HFFc6 (cell line): ENCODE measurements at regions not wholly inside any gene's neighbourhood (a gene's known extent, or its start where the extent isn't known, plus 50 kb on each side); places are given as distances from the start of the nearest gene placed in this dataset.
"Not testable (repeated sequence)": the region's sequence is repeated elsewhere in the genome, so short reads cannot be mapped to it uniquely, and the experiment has no call there.

Source experiments
- DNase-seq: peaks from one replicate; pipeline ENCODE4 v3.0.0-alpha.2; 2018
- H3K27ac Mint-ChIP-seq: 2 replicates; pipeline ENCODE4 v1.8.0; 2020; ENCODE audit warnings: mild to moderate bottlenecking, mixed read lengths
- H3K27me3 Mint-ChIP-seq: 2 replicates; pipeline ENCODE4 v1.8.0; 2021; ENCODE audit warnings: mild to moderate bottlenecking, moderate library complexity, mixed read lengths; ENCODE audit not compliant: insufficient read depth
- H3K36me3 Mint-ChIP-seq: 2 replicates; pipeline ENCODE4 v1.8.0; 2021; ENCODE audit warnings: low read depth, mixed read lengths
- H3K4me1 Mint-ChIP-seq: 2 replicates; pipeline ENCODE4 v1.8.0; 2020; ENCODE audit warnings: low read depth, mixed read lengths
- H3K4me3 Mint-ChIP-seq: 2 replicates; pipeline ENCODE4 v1.8.0; 2020; ENCODE audit warnings: mild to moderate bottlenecking, moderate library complexity, mixed read lengths
- H3K9me3 Mint-ChIP-seq: 2 replicates; pipeline ENCODE4 v1.8.0; 2020; ENCODE audit warnings: mild to moderate bottlenecking, mixed read lengths
- TF ChIP-seq, protein P1 (sequence below): fragments of 200-600 bp; sonication (generic); IDR thresholded peaks from 2 replicates; pipeline ENCODE4 v1.5.0; 2021; ENCODE audit warnings: antibody characterized with exemption, mild to moderate bottlenecking

DNA sequence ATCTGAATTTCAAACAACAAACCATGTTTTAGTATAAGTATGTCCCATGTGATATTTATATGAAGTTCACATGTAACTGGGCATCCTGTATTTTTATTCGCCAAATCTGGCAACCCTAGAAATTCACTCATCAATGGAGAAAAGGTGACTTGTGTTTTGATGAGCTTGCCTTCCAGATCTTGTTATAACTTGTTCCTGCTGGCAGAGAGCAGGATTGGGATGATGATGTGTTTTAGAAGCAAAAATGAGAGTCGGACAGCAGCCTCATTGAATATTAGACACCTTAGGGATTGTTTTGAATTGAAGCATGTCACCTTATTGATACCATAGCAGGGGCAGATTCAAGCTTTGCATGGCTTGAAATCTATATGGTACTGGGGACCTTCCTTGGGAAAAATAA is 85.4 kb upstream of the MED13 start:
- Mint-ChIP-seq H3K36me3 (no peaks in the 10 kb centered on the region), H3K4me1 (no peaks in the 10 kb centered on the region), H3K4me3 (no peak overlapping the region), H3K9me3 (no peaks in the 10 kb centered on the region), H3K27me3 (peaks cover 9% of the 10 kb centered on the region), H3K27ac (no peak overlapping the region)
- TF ChIP-seq, protein P1, sequence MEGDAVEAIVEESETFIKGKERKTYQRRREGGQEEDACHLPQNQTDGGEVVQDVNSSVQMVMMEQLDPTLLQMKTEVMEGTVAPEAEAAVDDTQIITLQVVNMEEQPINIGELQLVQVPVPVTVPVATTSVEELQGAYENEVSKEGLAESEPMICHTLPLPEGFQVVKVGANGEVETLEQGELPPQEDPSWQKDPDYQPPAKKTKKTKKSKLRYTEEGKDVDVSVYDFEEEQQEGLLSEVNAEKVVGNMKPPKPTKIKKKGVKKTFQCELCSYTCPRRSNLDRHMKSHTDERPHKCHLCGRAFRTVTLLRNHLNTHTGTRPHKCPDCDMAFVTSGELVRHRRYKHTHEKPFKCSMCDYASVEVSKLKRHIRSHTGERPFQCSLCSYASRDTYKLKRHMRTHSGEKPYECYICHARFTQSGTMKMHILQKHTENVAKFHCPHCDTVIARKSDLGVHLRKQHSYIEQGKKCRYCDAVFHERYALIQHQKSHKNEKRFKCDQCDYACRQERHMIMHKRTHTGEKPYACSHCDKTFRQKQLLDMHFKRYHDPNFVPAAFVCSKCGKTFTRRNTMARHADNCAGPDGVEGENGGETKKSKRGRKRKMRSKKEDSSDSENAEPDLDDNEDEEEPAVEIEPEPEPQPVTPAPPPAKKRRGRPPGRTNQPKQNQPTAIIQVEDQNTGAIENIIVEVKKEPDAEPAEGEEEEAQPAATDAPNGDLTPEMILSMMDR: no peak
- DNase-seq: no peak

DNA sequence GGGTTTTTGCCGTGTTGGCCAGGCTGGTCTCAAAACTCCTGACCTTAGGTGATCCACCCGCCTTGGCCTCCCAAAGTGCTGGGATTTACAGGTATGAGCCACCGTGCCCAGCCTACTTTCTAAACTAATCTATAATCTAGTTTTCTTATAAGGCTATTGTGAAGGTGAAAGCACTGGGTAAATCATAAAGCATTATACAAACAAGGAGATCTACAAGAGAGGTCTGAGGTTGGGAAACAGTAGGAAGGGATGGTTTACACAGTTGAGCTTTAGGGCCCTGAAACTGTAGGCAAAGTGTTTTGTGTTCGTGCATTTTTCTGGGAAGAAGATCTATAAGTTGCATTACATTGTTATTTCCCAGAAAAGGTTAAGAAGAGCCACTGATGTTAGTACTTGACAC is 84.9 kb upstream of the MED13 start:
- Mint-ChIP-seq H3K36me3 (no peaks in the 10 kb centered on the region), H3K9me3 (no peaks in the 10 kb centered on the region), H3K27ac (no peak overlapping the region), H3K4me3 (no peak overlapping the region), H3K27me3 (peaks cover 9% of the 10 kb centered on the region), H3K4me1 (no peaks in the 10 kb centered on the region)
- no peak for DNase-seq
- TF ChIP-seq, protein P1: no peak

DNA sequence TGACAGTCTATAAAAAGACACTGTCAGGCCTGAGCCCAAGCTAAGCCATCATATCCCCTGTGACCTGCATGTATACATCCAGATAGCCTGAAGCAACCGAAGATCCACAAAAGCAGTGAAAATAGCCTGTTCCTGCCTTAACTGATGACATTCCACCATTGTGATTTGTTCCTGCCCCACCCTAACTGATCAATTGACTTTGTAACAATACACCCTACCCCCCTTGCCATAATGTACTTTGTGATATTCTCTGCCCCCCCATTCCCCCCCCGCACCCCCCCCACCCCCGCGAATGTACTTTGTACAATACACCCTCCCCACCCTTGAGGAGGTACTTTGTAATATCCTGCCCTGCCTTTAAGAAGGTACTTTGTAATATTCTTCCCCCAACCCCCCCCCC is 82.2 kb upstream of the MED13 start:
- no peak overlapping the region for H3K4me3 Mint-ChIP-seq
- no peak for DNase-seq
- H3K27ac Mint-ChIP-seq: no peak overlapping the region
- TF ChIP-seq, protein P1: no peak
- peaks cover 5% of the 10 kb centered on the region for H3K27me3 Mint-ChIP-seq
- H3K36me3 Mint-ChIP-seq: no peaks in the 10 kb centered on the region
- H3K9me3 Mint-ChIP-seq: no peaks in the 10 kb centered on the region
- H3K4me1 Mint-ChIP-seq: no peaks in the 10 kb centered on the region

GRCh38 chr17:62140836-62141235 is 75.8 kb upstream of the MED13 start:
- peaks cover 5% of the 10 kb centered on the region for H3K36me3 Mint-ChIP-seq
- H3K4me3 Mint-ChIP-seq: no peak overlapping the region
- TF ChIP-seq, protein P1: no peak
- no peak for DNase-seq
- H3K4me1 Mint-ChIP-seq: no peaks in the 10 kb centered on the region
- H3K27ac Mint-ChIP-seq: no peak overlapping the region
- H3K27me3 Mint-ChIP-seq: peaks cover 10% of the 10 kb centered on the region
- H3K9me3 Mint-ChIP-seq: peaks cover 5% of the 10 kb centered on the region

- TF ChIP-seq, protein P1: no peak
- H3K9me3 Mint-ChIP-seq: peaks cover 5% of the 10 kb centered on the region
- H3K4me1 Mint-ChIP-seq: no peaks in the 10 kb centered on the region; the same call in 1 of the 2 replicates
- no peak overlapping the region for H3K27ac Mint-ChIP-seq
- H3K27me3 Mint-ChIP-seq: peaks cover 10% of the 10 kb centered on the region
- H3K4me3 Mint-ChIP-seq: no peak overlapping the region
- H3K36me3 Mint-ChIP-seq: peaks cover 5% of the 10 kb centered on the region
- DNase-seq: no peak
These were observed 75.3 kb upstream of the MED13 start for GRCh38 chr17:62140376-62140775.

DNA sequence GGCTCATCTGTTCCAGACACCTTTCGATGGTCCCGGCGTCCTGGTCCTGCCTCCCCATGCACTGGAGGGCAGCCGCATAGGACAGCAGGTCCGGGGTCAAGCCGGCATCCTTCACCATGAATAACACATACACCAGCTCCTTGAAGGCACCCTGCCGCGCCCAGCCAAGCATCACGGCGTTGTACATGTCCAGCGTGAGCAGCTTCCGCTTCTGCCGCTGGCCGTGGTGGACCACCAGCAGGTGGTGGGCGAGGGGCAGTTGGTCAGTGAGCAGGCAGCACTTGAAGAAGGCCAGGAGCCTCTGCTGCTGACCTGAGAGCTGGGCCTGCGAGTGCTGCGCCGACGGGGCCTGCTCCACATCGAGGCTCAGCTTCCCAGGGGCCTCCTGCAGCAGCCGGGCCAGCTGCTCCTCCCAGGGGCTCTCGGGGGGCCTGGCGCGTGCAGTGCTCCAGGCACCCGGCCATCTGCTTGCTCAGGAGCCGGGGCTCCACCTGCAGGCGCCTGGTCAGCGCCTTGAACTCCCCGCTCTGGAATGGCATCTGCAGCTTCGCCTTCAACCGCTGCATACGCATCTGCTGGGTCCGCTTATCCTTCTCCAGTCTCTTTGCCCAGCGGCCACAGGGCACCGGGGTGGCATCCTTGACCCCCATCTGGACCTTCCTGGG is 74.7 kb upstream of the MED13 start:
- H3K36me3 Mint-ChIP-seq, H3K4me1 Mint-ChIP-seq, DNase-seq, H3K27ac Mint-ChIP-seq, H3K9me3 Mint-ChIP-seq, H3K4me3 Mint-ChIP-seq: not testable (repeated sequence)
- peaks cover 10% of the 10 kb centered on the region for H3K27me3 Mint-ChIP-seq
